Lung (tissue), 11 donors: ENCODE measurements at regions not wholly inside any gene's neighbourhood (a gene's known extent, or its start where the extent isn't known, plus 50 kb on each side); places are given as distances from the start of the nearest gene placed in this dataset.
A peak's percentile ranks its signal among the peaks of the same experiment; 100 is the strongest.

Source experiments
- ATAC-seq: fragments of 200-7000 bp; cut with Tn5 transposase; one replicate; pipeline ENCODE4 v1.9.1; 2020; ENCODE audit warnings: moderate number of reproducible peaks; ENCODE audit not compliant: insufficient read depth, low FRiP score
- DNase-seq, 3 donors: peaks; one replicate each; pipeline ENCODE4 v3.0.0-alpha.2; 2013 to 2017
- H3K27ac ChIP-seq, 2 donors: one replicate each; pipeline ENCODE4 v1.5.1; 2013; ENCODE audit warnings: mild to moderate bottlenecking in 2 of 2, moderate library complexity in 2 of 2, control low read depth in 1 of 2, inconsistent platforms in 1 of 2, low read depth in 1 of 2, low read length in 1 of 2
- H3K27me3 ChIP-seq, 3 donors: one replicate each; pipeline ENCODE4 v1.5.1; 2013; ENCODE audit warnings: low read length in 2 of 3; ENCODE audit not compliant: control insufficient read depth in 3 of 3, insufficient read depth in 3 of 3
- H3K36me3 ChIP-seq, 4 donors: one replicate each; pipeline ENCODE4 v1.5.1; 2013; ENCODE audit warnings: low read length in 4 of 4, mild to moderate bottlenecking in 1 of 4, moderate library complexity in 1 of 4; ENCODE audit not compliant: control insufficient read depth in 4 of 4, insufficient read depth in 4 of 4
- H3K4me1 ChIP-seq, 5 donors: one replicate each; pipeline ENCODE4 v1.5.1; 2013; ENCODE audit warnings: low read length in 5 of 5, mild to moderate bottlenecking in 2 of 5, moderate library complexity in 1 of 5; ENCODE audit not compliant: control insufficient read depth in 5 of 5, insufficient read depth in 5 of 5
- H3K4me3 ChIP-seq: one replicate; pipeline ENCODE4 v1.5.1; 2013; ENCODE audit warnings: mild to moderate bottlenecking, control low read depth, moderate library complexity
- H3K9ac ChIP-seq, 2 donors: one replicate each; pipeline ENCODE4 v1.5.1; 2013; ENCODE audit warnings: low read length in 2 of 2, control low read depth in 1 of 2; ENCODE audit not compliant: insufficient read depth in 1 of 2
- H3K9me3 ChIP-seq, 4 donors: one replicate each; pipeline ENCODE4 v1.5.1; 2013; ENCODE audit warnings: low read length in 3 of 4, mild to moderate bottlenecking in 1 of 4, moderate library complexity in 1 of 4; ENCODE audit not compliant: control insufficient read depth in 4 of 4, insufficient read depth in 3 of 4
- whole genome bisulfite sequencing, 2 donors: extraction: QIAGEN DNeasy Blood & Tissue Kit; methylation state at CpG; one replicate each; pipeline ENCODE4 v1.1.7; 2013; 5-methylcytosine and 5-hydroxymethylcytosine counted together
- TF ChIP-seq, protein P1 (sequence below): IDR thresholded peaks from 2 replicates; pipeline ENCODE4 v1.5.1; 2012; ENCODE audit warnings: mild to moderate bottlenecking; ENCODE audit errors: control extremely low read depth, extremely low read depth
- donor health status: control.
- donor health status: control.
- donor health status: Bipolar disorder and iron deficiency.
- donor health status: healthy.
- donor health status: DM: yes; HTN: yes; CAD: no.

DNA sequence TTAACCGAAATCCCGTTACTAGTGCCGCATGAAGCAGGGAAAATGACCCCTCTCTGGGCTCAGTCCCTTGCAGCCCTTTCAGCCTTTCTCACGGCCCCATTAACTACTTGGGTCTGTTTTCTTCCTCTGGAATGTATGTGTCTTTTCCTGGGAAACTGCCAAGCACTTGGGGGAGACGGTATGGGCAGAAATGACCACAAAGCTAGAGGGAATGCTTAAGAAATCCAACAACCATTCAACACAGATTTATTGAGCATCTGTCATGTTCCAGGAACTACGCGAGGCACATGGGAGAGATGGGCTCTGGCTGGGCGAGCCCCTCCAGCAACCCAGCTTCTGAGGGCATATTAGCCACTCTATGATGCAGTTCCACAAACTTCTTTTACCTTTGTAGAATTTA lies 462.6 kb downstream of the BUD13 start:
- H3K36me3 ChIP-seq: no peaks in the 10 kb centered on the region
- no peak overlapping the region for H3K9ac ChIP-seq
- TF ChIP-seq, protein P1, sequence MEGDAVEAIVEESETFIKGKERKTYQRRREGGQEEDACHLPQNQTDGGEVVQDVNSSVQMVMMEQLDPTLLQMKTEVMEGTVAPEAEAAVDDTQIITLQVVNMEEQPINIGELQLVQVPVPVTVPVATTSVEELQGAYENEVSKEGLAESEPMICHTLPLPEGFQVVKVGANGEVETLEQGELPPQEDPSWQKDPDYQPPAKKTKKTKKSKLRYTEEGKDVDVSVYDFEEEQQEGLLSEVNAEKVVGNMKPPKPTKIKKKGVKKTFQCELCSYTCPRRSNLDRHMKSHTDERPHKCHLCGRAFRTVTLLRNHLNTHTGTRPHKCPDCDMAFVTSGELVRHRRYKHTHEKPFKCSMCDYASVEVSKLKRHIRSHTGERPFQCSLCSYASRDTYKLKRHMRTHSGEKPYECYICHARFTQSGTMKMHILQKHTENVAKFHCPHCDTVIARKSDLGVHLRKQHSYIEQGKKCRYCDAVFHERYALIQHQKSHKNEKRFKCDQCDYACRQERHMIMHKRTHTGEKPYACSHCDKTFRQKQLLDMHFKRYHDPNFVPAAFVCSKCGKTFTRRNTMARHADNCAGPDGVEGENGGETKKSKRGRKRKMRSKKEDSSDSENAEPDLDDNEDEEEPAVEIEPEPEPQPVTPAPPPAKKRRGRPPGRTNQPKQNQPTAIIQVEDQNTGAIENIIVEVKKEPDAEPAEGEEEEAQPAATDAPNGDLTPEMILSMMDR: no peak
- no peak overlapping the region for H3K4me3 ChIP-seq
- DNase-seq (peak; percentile 43 to 68 (median 68)), ATAC-seq (no peak)
- no peaks in the 10 kb centered on the region for H3K9me3 ChIP-seq
- peaks cover 0 to 25% (median 10%) of the 10 kb centered on the region in 5 donors for H3K4me1 ChIP-seq
- WGBS, 2 donors: 81 to 85% methylated on average over 8 of the region's 8 CpGs
- no peak overlapping the region for H3K27ac ChIP-seq
- no peaks in the 10 kb centered on the region for H3K27me3 ChIP-seq

DNA sequence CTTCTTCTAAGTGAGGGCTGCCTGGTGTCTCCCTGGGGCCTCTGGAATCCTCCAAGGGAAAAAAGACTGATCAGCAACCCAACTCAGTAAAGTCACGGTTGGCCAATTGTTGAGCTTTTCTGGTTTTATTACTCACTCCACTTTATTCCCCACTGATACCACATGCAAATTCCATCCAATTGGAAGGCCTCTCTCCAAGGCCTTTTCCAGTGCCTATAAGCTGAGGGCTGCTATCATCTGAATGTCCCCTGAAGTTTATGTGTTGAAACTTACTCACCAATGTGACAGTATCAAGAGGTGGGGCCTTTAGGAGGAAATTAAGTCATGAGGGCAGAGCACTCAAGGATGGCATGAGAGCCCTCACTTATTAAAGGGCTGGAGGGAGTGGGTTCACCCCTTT lies 463.3 kb downstream of the BUD13 start:
- no peaks in the 10 kb centered on the region for H3K9me3 ChIP-seq
- 83 to 97% methylated on average over 1 of the region's 1 CpG for WGBS, 2 donors
- no peaks in the 10 kb centered on the region for H3K36me3 ChIP-seq
- no peak overlapping the region for H3K27ac ChIP-seq
- H3K9ac ChIP-seq: no peak overlapping the region
- TF ChIP-seq, protein P1: no peak
- DNase-seq (no peak), ATAC-seq (no peak)
- H3K27me3 ChIP-seq: no peaks in the 10 kb centered on the region
- H3K4me3 ChIP-seq: no peak overlapping the region
- H3K4me1 ChIP-seq: peaks cover 0 to 25% (median 10%) of the 10 kb centered on the region in 5 donors

DNA sequence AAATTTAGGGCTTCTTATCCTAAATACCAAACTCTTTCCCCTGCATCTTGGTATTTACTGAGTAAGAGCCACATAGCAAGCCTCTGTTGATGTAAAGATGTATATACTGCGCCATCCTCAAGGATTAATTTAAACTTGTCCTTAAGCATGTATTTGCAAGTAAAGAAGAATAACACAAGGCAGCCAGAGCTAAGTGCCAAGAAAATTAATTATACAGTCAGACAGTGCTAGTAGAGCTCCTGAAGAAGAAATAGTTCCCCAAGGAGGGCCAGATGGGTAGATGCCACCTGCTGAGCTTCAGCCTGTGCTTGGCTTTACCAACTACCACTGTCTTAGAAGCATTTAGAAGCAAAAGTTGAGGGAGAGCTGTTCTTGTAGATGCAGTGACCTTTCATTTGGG lies 470.0 kb downstream of the BUD13 start:
- 100% methylated on average over 1 of the region's 1 CpG for WGBS, 2 donors
- H3K27me3 ChIP-seq: no peaks in the 10 kb centered on the region
- no peak overlapping the region for H3K27ac ChIP-seq
- no peak overlapping the region for H3K4me3 ChIP-seq
- ATAC-seq: no peak
- H3K36me3 ChIP-seq: no peaks in the 10 kb centered on the region
- TF ChIP-seq, protein P1: no peak
- no peak for DNase-seq
- no peaks in the 10 kb centered on the region for H3K4me1 ChIP-seq
- no peaks in the 10 kb centered on the region for H3K9me3 ChIP-seq
- H3K9ac ChIP-seq: no peak overlapping the region

DNA sequence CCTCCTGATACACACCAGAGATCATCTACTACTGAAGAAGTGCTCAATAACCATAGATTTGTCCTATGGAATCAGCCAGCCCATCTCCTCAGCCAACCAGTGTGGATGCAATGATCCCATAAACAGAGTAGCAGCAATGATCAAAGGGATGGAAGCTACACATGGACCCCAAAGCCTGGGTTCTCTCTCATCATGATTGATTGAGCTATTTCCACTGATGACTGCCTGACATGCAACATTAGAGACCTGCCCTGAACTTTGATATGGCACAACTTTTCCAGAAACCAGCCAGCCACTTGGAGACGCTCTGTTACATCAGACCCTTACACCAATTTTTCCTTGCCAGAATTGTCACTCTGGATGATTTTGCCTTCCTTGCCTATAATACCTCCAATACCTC lies 471.6 kb downstream of the BUD13 start:
- Histone ChIP-seq H3K4me3 (no peak overlapping the region), H3K27ac (no peak overlapping the region), H3K4me1 (no peaks in the 10 kb centered on the region), H3K27me3 (no peaks in the 10 kb centered on the region), H3K9ac (no peak overlapping the region), H3K9me3 (no peaks in the 10 kb centered on the region), H3K36me3 (no peaks in the 10 kb centered on the region)
- 96 to 100% methylated on average over 1 of the region's 1 CpG for WGBS, 2 donors
- ATAC-seq (no peak), DNase-seq (no peak)
- TF ChIP-seq, protein P1: no peak
